ENCODE measurements at regions not wholly inside any gene's neighbourhood (a gene's known extent, or its start where the extent isn't known, plus 50 kb on each side); places are given as distances from the start of the nearest gene placed in this dataset.

DNA sequence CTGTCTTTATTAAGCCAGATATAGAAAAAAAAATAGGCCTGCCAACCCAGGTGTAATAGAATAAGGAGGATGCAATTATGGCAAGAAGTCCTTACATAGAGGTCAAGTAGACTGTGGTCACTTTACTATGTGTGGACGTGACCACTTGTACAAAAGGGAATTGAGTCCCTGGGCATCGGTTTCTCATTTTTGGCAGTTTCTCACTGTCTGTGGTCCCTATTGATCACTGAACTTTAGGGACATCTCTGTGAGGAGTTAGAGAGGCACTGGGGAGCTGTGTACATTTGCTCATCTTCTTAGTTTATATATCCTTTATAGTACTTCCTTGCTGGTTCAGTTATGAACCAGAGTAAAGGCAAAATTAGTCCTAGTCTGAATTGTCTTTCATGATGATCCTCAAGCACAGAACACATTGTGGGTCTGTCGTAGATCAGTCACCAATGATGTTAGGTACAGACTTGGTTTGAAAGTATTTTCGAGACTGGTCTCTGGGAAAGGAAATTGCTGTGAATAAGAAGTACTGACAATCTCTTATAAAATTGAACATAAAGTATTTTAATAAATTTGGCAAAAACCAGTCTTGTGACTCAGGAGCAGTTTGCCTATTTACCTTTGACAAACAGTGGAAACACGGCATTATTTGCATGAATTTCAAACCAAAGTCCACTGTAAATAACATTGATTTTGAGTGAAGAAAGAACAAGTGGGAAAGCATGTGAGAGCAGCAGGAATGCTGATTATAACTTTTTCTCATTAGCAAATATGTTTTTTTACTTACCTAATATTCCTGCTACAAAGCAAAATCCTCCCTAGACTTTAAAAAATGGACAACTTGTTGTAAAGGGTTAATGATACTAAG lies 218.9 kb upstream of the DPH6 start:
- TF ChIP-seq EGR1 (IDR thresholded peaks at IDR 0.05; ENCODE audit: low read depth) (no peak), EZH2phosphoT487 (IDR thresholded peaks at IDR 0.05; ENCODE audit: borderline replicate concordance) (no peak), RAD21 (IDR thresholded peaks at IDR 0.05; ENCODE audit: low read depth) (no peak), YY1 (IDR thresholded peaks at IDR 0.05; ENCODE audit: extremely low read depth, insufficient replicate concordance, low read depth, low read length) (no peak), EZH2 (IDR thresholded peaks at IDR 0.05) (no peak), ZNF274 (IDR thresholded peaks at IDR 0.05; ENCODE audit: low read depth, low read length) (no peak), SIN3A (IDR thresholded peaks at IDR 0.05; ENCODE audit: low read depth) (no peak), CEBPB (IDR thresholded peaks at IDR 0.05; ENCODE audit: low read depth) (no peak), JUND (IDR thresholded peaks at IDR 0.05) (no peak), FOSL1 (IDR thresholded peaks at IDR 0.05; ENCODE audit: low read depth) (no peak), SRF (IDR thresholded peaks at IDR 0.05; ENCODE audit: low read depth) (no peak), ZFX (IDR thresholded peaks at IDR 0.05) (no peak), POLR2AphosphoS5 (IDR thresholded peaks at IDR 0.05; ENCODE audit: low read depth, low read length) (no peak)
- TF ChIP-seq, protein P1, sequence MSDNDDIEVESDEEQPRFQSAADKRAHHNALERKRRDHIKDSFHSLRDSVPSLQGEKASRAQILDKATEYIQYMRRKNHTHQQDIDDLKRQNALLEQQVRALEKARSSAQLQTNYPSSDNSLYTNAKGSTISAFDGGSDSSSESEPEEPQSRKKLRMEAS (IDR thresholded peaks at IDR 0.05) = no peak
- TF ChIP-seq, protein P2, sequence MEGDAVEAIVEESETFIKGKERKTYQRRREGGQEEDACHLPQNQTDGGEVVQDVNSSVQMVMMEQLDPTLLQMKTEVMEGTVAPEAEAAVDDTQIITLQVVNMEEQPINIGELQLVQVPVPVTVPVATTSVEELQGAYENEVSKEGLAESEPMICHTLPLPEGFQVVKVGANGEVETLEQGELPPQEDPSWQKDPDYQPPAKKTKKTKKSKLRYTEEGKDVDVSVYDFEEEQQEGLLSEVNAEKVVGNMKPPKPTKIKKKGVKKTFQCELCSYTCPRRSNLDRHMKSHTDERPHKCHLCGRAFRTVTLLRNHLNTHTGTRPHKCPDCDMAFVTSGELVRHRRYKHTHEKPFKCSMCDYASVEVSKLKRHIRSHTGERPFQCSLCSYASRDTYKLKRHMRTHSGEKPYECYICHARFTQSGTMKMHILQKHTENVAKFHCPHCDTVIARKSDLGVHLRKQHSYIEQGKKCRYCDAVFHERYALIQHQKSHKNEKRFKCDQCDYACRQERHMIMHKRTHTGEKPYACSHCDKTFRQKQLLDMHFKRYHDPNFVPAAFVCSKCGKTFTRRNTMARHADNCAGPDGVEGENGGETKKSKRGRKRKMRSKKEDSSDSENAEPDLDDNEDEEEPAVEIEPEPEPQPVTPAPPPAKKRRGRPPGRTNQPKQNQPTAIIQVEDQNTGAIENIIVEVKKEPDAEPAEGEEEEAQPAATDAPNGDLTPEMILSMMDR (IDR thresholded peaks at IDR 0.05 in 2 of 3, conservative IDR thresholded peaks at IDR 0.05 in 1 of 3; ENCODE audit: borderline replicate concordance in 1 of 3, insufficient read depth in 1 of 3, low read depth in 2 of 3, low read length in 2 of 3) = no peak
- TF ChIP-seq, protein P3, sequence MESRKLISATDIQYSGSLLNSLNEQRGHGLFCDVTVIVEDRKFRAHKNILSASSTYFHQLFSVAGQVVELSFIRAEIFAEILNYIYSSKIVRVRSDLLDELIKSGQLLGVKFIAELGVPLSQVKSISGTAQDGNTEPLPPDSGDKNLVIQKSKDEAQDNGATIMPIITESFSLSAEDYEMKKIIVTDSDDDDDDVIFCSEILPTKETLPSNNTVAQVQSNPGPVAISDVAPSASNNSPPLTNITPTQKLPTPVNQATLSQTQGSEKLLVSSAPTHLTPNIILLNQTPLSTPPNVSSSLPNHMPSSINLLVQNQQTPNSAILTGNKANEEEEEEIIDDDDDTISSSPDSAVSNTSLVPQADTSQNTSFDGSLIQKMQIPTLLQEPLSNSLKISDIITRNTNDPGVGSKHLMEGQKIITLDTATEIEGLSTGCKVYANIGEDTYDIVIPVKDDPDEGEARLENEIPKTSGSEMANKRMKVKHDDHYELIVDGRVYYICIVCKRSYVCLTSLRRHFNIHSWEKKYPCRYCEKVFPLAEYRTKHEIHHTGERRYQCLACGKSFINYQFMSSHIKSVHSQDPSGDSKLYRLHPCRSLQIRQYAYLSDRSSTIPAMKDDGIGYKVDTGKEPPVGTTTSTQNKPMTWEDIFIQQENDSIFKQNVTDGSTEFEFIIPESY (IDR thresholded peaks at IDR 0.05; ENCODE audit: extremely low read depth, insufficient replicate concordance, low read length) = no peak
- TF ChIP-seq, protein P4, sequence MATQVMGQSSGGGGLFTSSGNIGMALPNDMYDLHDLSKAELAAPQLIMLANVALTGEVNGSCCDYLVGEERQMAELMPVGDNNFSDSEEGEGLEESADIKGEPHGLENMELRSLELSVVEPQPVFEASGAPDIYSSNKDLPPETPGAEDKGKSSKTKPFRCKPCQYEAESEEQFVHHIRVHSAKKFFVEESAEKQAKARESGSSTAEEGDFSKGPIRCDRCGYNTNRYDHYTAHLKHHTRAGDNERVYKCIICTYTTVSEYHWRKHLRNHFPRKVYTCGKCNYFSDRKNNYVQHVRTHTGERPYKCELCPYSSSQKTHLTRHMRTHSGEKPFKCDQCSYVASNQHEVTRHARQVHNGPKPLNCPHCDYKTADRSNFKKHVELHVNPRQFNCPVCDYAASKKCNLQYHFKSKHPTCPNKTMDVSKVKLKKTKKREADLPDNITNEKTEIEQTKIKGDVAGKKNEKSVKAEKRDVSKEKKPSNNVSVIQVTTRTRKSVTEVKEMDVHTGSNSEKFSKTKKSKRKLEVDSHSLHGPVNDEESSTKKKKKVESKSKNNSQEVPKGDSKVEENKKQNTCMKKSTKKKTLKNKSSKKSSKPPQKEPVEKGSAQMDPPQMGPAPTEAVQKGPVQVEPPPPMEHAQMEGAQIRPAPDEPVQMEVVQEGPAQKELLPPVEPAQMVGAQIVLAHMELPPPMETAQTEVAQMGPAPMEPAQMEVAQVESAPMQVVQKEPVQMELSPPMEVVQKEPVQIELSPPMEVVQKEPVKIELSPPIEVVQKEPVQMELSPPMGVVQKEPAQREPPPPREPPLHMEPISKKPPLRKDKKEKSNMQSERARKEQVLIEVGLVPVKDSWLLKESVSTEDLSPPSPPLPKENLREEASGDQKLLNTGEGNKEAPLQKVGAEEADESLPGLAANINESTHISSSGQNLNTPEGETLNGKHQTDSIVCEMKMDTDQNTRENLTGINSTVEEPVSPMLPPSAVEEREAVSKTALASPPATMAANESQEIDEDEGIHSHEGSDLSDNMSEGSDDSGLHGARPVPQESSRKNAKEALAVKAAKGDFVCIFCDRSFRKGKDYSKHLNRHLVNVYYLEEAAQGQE (IDR thresholded peaks at IDR 0.05; ENCODE audit: low read depth) = no peak
- TF ChIP-seq, protein P5, sequence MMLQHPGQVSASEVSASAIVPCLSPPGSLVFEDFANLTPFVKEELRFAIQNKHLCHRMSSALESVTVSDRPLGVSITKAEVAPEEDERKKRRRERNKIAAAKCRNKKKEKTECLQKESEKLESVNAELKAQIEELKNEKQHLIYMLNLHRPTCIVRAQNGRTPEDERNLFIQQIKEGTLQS (IDR thresholded peaks at IDR 0.05) = no peak
- intact Hi-C loops (cut with micrococcal nuclease) = no loop called here
- CTCF ChIA-PET = interaction anchor here (3.9 kb wide), 1 partner anchor 14 kb away, joined by 21 read pairs; no protein-coding TSS in a partner anchor
- DNase-seq (ENCODE audit: low read depth, low spot score) (no peak), ATAC-seq (no peak)
- RAD21 ChIA-PET (ENCODE audit: low non-redundant PET in 1 of 2, low total read pairs in 2 of 2, uncharacterized antibody in 2 of 2, unreplicated experiment in 2 of 2) = no interaction called here
- no peak overlapping the region for H3K27ac ChIP-seq (ENCODE audit: low read depth, low read length)
- H3K79me2 ChIP-seq (ENCODE audit: insufficient read depth, low read length) = no peaks in the 10 kb centered on the region
- BruUV-seq (replicated peaks) = no TSS peak
- no peak overlapping the region for H2AFZ ChIP-seq (ENCODE audit: low read depth, low read length, poor library complexity, severe bottlenecking)
- H3K27me3 ChIP-seq (ENCODE audit: insufficient read depth, low read length) = no peaks in the 10 kb centered on the region
- H3K4me2 ChIP-seq (ENCODE audit: low read length) = no peak overlapping the region
- H3K9me3 ChIP-seq (ENCODE audit: control insufficient read depth in 1 of 2, insufficient read depth in 1 of 2, low read depth in 1 of 2, low read length in 2 of 2) = no peaks in the 10 kb centered on the region
- no peak overlapping the region for H3K4me3 ChIP-seq (replicated peaks in 1 of 2; ENCODE audit: low read depth in 1 of 2, low read length in 2 of 2)
- POLR2A ChIA-PET = no interaction called here
- H3K4me1 ChIP-seq (ENCODE audit: control insufficient read depth in 1 of 2, insufficient read depth in 2 of 2, low read length in 2 of 2) = no peaks in the 10 kb centered on the region
- no peak overlapping the region for H3K9ac ChIP-seq (ENCODE audit: low read length)
- H4K20me1 ChIP-seq (ENCODE audit: insufficient read depth) = no peaks in the 10 kb centered on the region
- no peaks in the 10 kb centered on the region for H3K36me3 ChIP-seq (ENCODE audit: control insufficient read depth in 1 of 2, insufficient read depth in 2 of 2, low read length in 2 of 2)
- no peaks in the 10 kb centered on the region for H3K9me2 ChIP-seq (ENCODE audit: insufficient read depth)

All from HCT116 (cell line).